CD14-positive monocyte (primary cell): ENCODE measurements at regions not wholly inside any gene's neighbourhood (a gene's known extent, or its start where the extent isn't known, plus 50 kb on each side); places are given as distances from the start of the nearest gene placed in this dataset.

Experiments used
- DNase-seq, 3 donors: peaks; one replicate each; pipeline ENCODE4 v3.0.0-alpha.2; 2011 to 2022
- H2AFZ ChIP-seq: 2 replicates; pipeline ENCODE4 v1.6.0; 2012; ENCODE audit warnings: mild to moderate bottlenecking, low read depth, low read length, inconsistent platforms; ENCODE audit not compliant: insufficient read depth, poor library complexity, severe bottlenecking
- H3K27ac ChIP-seq, 2 donors: 1 replicate in 1 of 2; 2 replicates in 1 of 2; pipeline ENCODE4 v1.5.1; 2012 to 2013; ENCODE audit warnings: low read length in 2 of 2, control low read depth in 1 of 2, inconsistent platforms in 1 of 2, low read depth in 1 of 2, mild to moderate bottlenecking in 1 of 2
- H3K27me3 ChIP-seq, 2 donors: one replicate each; pipeline versions ENCODE4 v1.6.0 to v1.6.1; 2011 to 2013; ENCODE audit warnings: low read length in 2 of 2; ENCODE audit not compliant: control insufficient read depth in 2 of 2, insufficient read depth in 2 of 2
- H3K36me3 ChIP-seq, 2 donors: replicated peaks in 1 of 2; 1 replicate in 1 of 2; 2 replicates in 1 of 2; pipeline versions ENCODE4 v1.5.1 to v1.6.1; 2012 to 2013; ENCODE audit warnings: low read length in 2 of 2, control low read depth in 1 of 2, inconsistent platforms in 1 of 2, mild to moderate bottlenecking in 1 of 2; ENCODE audit not compliant: insufficient read depth in 2 of 2, control insufficient read depth in 1 of 2
- H3K4me1 ChIP-seq, 2 donors: 1 replicate in 1 of 2; 2 replicates in 1 of 2; pipeline versions ENCODE4 v1.5.1 to v1.6.1; 2012 to 2013; ENCODE audit warnings: low read length in 2 of 2, control low read depth in 1 of 2, inconsistent platforms in 1 of 2, mild to moderate bottlenecking in 1 of 2, moderate library complexity in 1 of 2; ENCODE audit not compliant: insufficient read depth in 2 of 2, control insufficient read depth in 1 of 2
- H3K4me2 ChIP-seq: replicated peaks from 2 replicates; pipeline ENCODE3; 2012; ENCODE audit warnings: low read length, moderate library complexity, mild to moderate bottlenecking; ENCODE audit not compliant: poor library complexity, severe bottlenecking; ENCODE audit errors: extremely low read depth
- H3K4me3 ChIP-seq, 3 experiments: fragments of 200-600 bp in 1 of 3; sonication (generic) in 1 of 3; replicated peaks in 1 of 3; 1 replicate in 2 of 3; 2 replicates in 1 of 3; pipeline ENCODE4 v1.5.1; 2011 to 2013; ENCODE audit warnings: low read length in 3 of 3, mild to moderate bottlenecking in 3 of 3, control low read depth in 2 of 3, low read depth in 2 of 3, inconsistent platforms in 1 of 3, moderate library complexity in 1 of 3
- H3K79me2 ChIP-seq: 2 replicates; pipeline ENCODE4 v1.6.0; 2012; ENCODE audit warnings: mild to moderate bottlenecking, control low read depth, inconsistent platforms, low read length, moderate library complexity; ENCODE audit not compliant: insufficient read depth
- H3K9ac ChIP-seq: 2 replicates; pipeline ENCODE4 v1.6.0; 2017; ENCODE audit warnings: low read length, mild to moderate bottlenecking; ENCODE audit not compliant: insufficient read depth, poor library complexity, severe bottlenecking
- H3K9me3 ChIP-seq, 2 donors: replicated peaks in 1 of 2; 1 replicate in 1 of 2; 2 replicates in 1 of 2; pipeline versions ENCODE4 v1.5.1 to v1.6.1; 2012 to 2013; ENCODE audit warnings: low read length in 2 of 2, control low read depth in 1 of 2; ENCODE audit not compliant: control insufficient read depth in 1 of 2, insufficient read depth in 1 of 2
- H4K20me1 ChIP-seq: 2 replicates; pipeline ENCODE4 v1.6.0; 2012; ENCODE audit warnings: mild to moderate bottlenecking, low read length, control low read depth, moderate library complexity; ENCODE audit not compliant: insufficient read depth
- H3K27ac Mint-ChIP-seq, 7 donors: one replicate each; pipeline ENCODE4 v1.8.0; 2020; ENCODE audit warnings: mild to moderate bottlenecking in 7 of 7, mixed read lengths in 7 of 7, moderate library complexity in 6 of 7, inconsistent platforms in 2 of 7
- H3K27me3 Mint-ChIP-seq, 3 donors: one replicate each; pipeline ENCODE4 v1.8.0; 2021 to 2022; ENCODE audit warnings: low read depth in 3 of 3, mild to moderate bottlenecking in 3 of 3, mixed read lengths in 3 of 3, moderate library complexity in 3 of 3, inconsistent platforms in 1 of 3
- H3K36me3 Mint-ChIP-seq, 2 donors: one replicate each; pipeline ENCODE4 v1.8.0; 2020; ENCODE audit warnings: mixed read lengths in 2 of 2, inconsistent platforms in 1 of 2, mild to moderate bottlenecking in 1 of 2
- H3K4me1 Mint-ChIP-seq: one replicate; pipeline ENCODE4 v1.8.0; 2020; ENCODE audit warnings: mild to moderate bottlenecking, mixed read lengths
- H3K4me3 Mint-ChIP-seq, 2 donors: one replicate each; pipeline ENCODE4 v1.8.0; 2020; ENCODE audit warnings: mild to moderate bottlenecking in 2 of 2, mixed read lengths in 2 of 2, moderate library complexity in 1 of 2
- H3K9me3 Mint-ChIP-seq, 7 donors: one replicate each; pipeline ENCODE4 v1.8.0; 2020 to 2022; ENCODE audit warnings: mixed read lengths in 7 of 7, mild to moderate bottlenecking in 6 of 7, moderate library complexity in 6 of 7, inconsistent platforms in 2 of 7
- CTCF ChIP-seq: fragments of 200-600 bp; IDR thresholded peaks from one replicate; pipeline ENCODE4 v1.8.0; 2022; ENCODE audit warnings: antibody characterized with exemption, mild to moderate bottlenecking
- WGBS: methylation state at CpG from one replicate; pipeline ENCODE4 v1.1.5; 2013; ENCODE audit warnings: missing lambda C conversion rate; ENCODE audit not compliant: insufficient coverage; 5-methylcytosine and 5-hydroxymethylcytosine counted together
- intact Hi-C, 2 donors: fragments of 100-400 bp; cut with micrococcal nuclease; formaldehyde crosslinking; loops; one replicate each; pipeline versions ENCODE4 v1.15.0 to v1.15.1; 2023

GRCh38 chr9:109728686-109729300, 51.2 kb upstream of the PALM2AKAP2 start:
- Histone ChIP-seq H3K9ac (no peak overlapping the region), H3K4me3 (no peak overlapping the region), H3K4me1 (peaks cover 6 to 7% of the 10 kb centered on the region in 2 donors), H3K79me2 (no peaks in the 10 kb centered on the region), H3K4me2 (no peak overlapping the region), H3K36me3 (no peaks in the 10 kb centered on the region), H4K20me1 (no peaks in the 10 kb centered on the region), H2AFZ (no peak overlapping the region), H3K9me3 (no peaks in the 10 kb centered on the region), H3K27me3 (peaks cover 4 to 10% of the 10 kb centered on the region in 2 donors), H3K27ac (no peak overlapping the region)
- peaks cover 7% of the 10 kb centered on the region for H3K4me1 Mint-ChIP-seq
- peaks cover 0 to 5% (median 2%) of the 10 kb centered on the region in 7 donors for H3K9me3 Mint-ChIP-seq
- H3K4me3 Mint-ChIP-seq = no peak overlapping the region
- TF ChIP-seq CTCF = no peak
- H3K36me3 Mint-ChIP-seq = no peaks in the 10 kb centered on the region
- DNase-seq = no peak
- H3K27me3 Mint-ChIP-seq = peaks cover 11 to 21% (median 12%) of the 10 kb centered on the region in 3 donors
- no peak overlapping the region for H3K27ac Mint-ChIP-seq
- intact Hi-C loops = no loop called here
- WGBS = 88% methylated on average over 1 of the region's 3 CpGs

GRCh38 chr9:109729513-109729912, 50.5 kb upstream of the PALM2AKAP2 start:
- H3K27me3 Mint-ChIP-seq = peaks cover 11 to 21% (median 12%) of the 10 kb centered on the region in 3 donors
- Histone ChIP-seq H4K20me1 (no peaks in the 10 kb centered on the region), H3K4me1 (peaks cover 7 to 9% of the 10 kb centered on the region in 2 donors), H3K4me2 (no peak overlapping the region), H3K27me3 (peaks cover 4 to 10% of the 10 kb centered on the region in 2 donors), H3K4me3 (no peak overlapping the region), H3K79me2 (no peaks in the 10 kb centered on the region), H3K36me3 (no peaks in the 10 kb centered on the region), H3K9me3 (no peaks in the 10 kb centered on the region), H3K27ac (no peak overlapping the region), H2AFZ (no peak overlapping the region), H3K9ac (no peak overlapping the region)
- no peaks in the 10 kb centered on the region for H3K36me3 Mint-ChIP-seq
- no peak overlapping the region for H3K4me3 Mint-ChIP-seq
- no peak for TF ChIP-seq CTCF
- peaks cover 11% of the 10 kb centered on the region for H3K4me1 Mint-ChIP-seq
- peaks cover 0 to 5% (median 2%) of the 10 kb centered on the region in 7 donors for H3K9me3 Mint-ChIP-seq
- H3K27ac Mint-ChIP-seq = no peak overlapping the region
- DNase-seq = no peak
- intact Hi-C loops = no loop called here
- no CpG with 5 or more reads among the region's 2 CpGs for WGBS
